KOPT-K1 (cell line): ENCODE measurements at regions not wholly inside any gene's neighbourhood (a gene's known extent, or its start where the extent isn't known, plus 50 kb on each side); places are given as distances from the start of the nearest gene placed in this dataset.

Experiments
- H3K27ac ChIP-seq: fragments of 200-600 bp; sonication (generic); 2 replicates; pipeline ENCODE4 v1.5.1; 2016; ENCODE audit warnings: antibody characterized with exemption, mild to moderate bottlenecking, low read depth, low read length; ENCODE audit not compliant: poor library complexity, severe bottlenecking
- H3K36me3 ChIP-seq: fragments of 200-600 bp; sonication (generic); 2 replicates; pipeline ENCODE4 v1.5.1; 2017; ENCODE audit warnings: antibody characterized with exemption, mild to moderate bottlenecking, low read length, moderate library complexity; ENCODE audit not compliant: insufficient read depth
- H3K9me3 ChIP-seq: fragments of 200-600 bp; sonication (generic); 2 replicates; pipeline ENCODE4 v1.5.1; 2017; ENCODE audit warnings: antibody characterized with exemption, low read length, mild to moderate bottlenecking; ENCODE audit not compliant: insufficient read depth, poor library complexity, severe bottlenecking

GRCh38 chr6:6803180-6803977 lies 214.9 kb downstream of the LY86 start:
- no peaks in the 10 kb centered on the region for H3K36me3 ChIP-seq
- no peak overlapping the region for H3K27ac ChIP-seq
- H3K9me3 ChIP-seq: no peaks in the 10 kb centered on the region

GRCh38 chr6:6804843-6805615 lies 216.5 kb downstream of the LY86 start:
- H3K27ac ChIP-seq: no peak overlapping the region
- no peaks in the 10 kb centered on the region for H3K36me3 ChIP-seq
- H3K9me3 ChIP-seq: no peaks in the 10 kb centered on the region

GRCh38 chr6:6806844-6807518 lies 218.5 kb downstream of the LY86 start:
- H3K27ac ChIP-seq: no peak overlapping the region
- no peaks in the 10 kb centered on the region for H3K36me3 ChIP-seq
- no peaks in the 10 kb centered on the region for H3K9me3 ChIP-seq

- Histone ChIP-seq H3K36me3 (no peaks in the 10 kb centered on the region), H3K27ac (no peak overlapping the region), H3K9me3 (no peaks in the 10 kb centered on the region)
Measured at GRCh38 chr6:6808343-6808742, 219.8 kb downstream of the LY86 start.

- no peaks in the 10 kb centered on the region for H3K9me3 ChIP-seq
- no peak overlapping the region for H3K27ac ChIP-seq
- no peaks in the 10 kb centered on the region for H3K36me3 ChIP-seq
Measured at GRCh38 chr6:6808915-6809314, 220.4 kb downstream of the LY86 start.

- H3K27ac ChIP-seq: no peak overlapping the region
Measured at GRCh38 chr6:6810727-6811126, 222.2 kb downstream of the LY86 start.

GRCh38 chr6:6811128-6812009 lies 222.8 kb downstream of the LY86 start:
- Histone ChIP-seq H3K27ac (no peak overlapping the region), H3K36me3 (no peaks in the 10 kb centered on the region)

More at GRCh38 chr6:6810727-6811126, 222.2 kb downstream of the LY86 start:
- Histone ChIP-seq H3K36me3 (no peaks in the 10 kb centered on the region), H3K9me3 (no peaks in the 10 kb centered on the region)

GRCh38 chr6:6812427-6812826 lies 223.9 kb downstream of the LY86 start:
- H3K36me3 ChIP-seq: no peaks in the 10 kb centered on the region
- no peaks in the 10 kb centered on the region for H3K9me3 ChIP-seq
- no peak overlapping the region for H3K27ac ChIP-seq

More at GRCh38 chr6:6811128-6812009, 222.8 kb downstream of the LY86 start:
- H3K9me3 ChIP-seq: no peaks in the 10 kb centered on the region

GRCh38 chr6:6815732-6816131 lies 227.2 kb downstream of the LY86 start:
- Histone ChIP-seq H3K36me3 (no peaks in the 10 kb centered on the region), H3K27ac (no peak overlapping the region), H3K9me3 (no peaks in the 10 kb centered on the region)

- Histone ChIP-seq H3K9me3 (no peaks in the 10 kb centered on the region), H3K27ac (no peak overlapping the region), H3K36me3 (no peaks in the 10 kb centered on the region)
Measured at GRCh38 chr6:6816716-6817115, 228.2 kb downstream of the LY86 start.

GRCh38 chr6:6818078-6818639 lies 229.6 kb downstream of the LY86 start:
- Histone ChIP-seq H3K27ac (no peak overlapping the region), H3K9me3 (no peaks in the 10 kb centered on the region), H3K36me3 (no peaks in the 10 kb centered on the region)

- Histone ChIP-seq H3K27ac (no peak overlapping the region), H3K36me3 (no peaks in the 10 kb centered on the region), H3K9me3 (no peaks in the 10 kb centered on the region)
Measured at GRCh38 chr6:6820641-6821238, 232.2 kb downstream of the LY86 start.

GRCh38 chr6:6821639-6822261 lies 233.2 kb downstream of the LY86 start:
- H3K9me3 ChIP-seq: no peaks in the 10 kb centered on the region
- H3K27ac ChIP-seq: no peak overlapping the region
- no peaks in the 10 kb centered on the region for H3K36me3 ChIP-seq
